Endothelial cell of umbilical vein (primary cell): ENCODE measurements at regions not wholly inside any gene's neighbourhood (a gene's known extent, or its start where the extent isn't known, plus 50 kb on each side); places are given as distances from the start of the nearest gene placed in this dataset.

ENCODE experiments used
- BruUV-seq: library from RNA; stranded (reverse); fragments of 400-500 nt; replicated peaks from 2 replicates; lab custom pipeline; 2021; lab: Mats Ljungman, UMichigan
- CTCF ChIA-PET: fragments of 300-600, 350-600 bp; sonication (Branson Sonifier 250); formaldehyde crosslinking; loops from one replicate; lab custom pipeline; 2021; ENCODE audit warnings: antibody characterized with exemption, inconsistent platforms; lab: Charles Lee
- POLR2A ChIA-PET: fragments of 300-600, 350-600 bp; sonication (Branson Sonifier 250); formaldehyde crosslinking; loops from one replicate; lab custom pipeline; 2021; ENCODE audit warnings: antibody characterized with exemption, inconsistent platforms; lab: Charles Lee
- DNase-seq: peaks from one replicate; pipeline ENCODE4 v3.0.0-alpha.2; 2011; ENCODE audit warnings: low read depth, low spot score
- FAIRE-seq: peaks from 2 replicates; lab custom pipeline; 2011; peaks lifted over from hg19 to GRCh38; lab: Jason Lieb, UNC
- H2AFZ ChIP-seq: 2 replicates; pipeline ENCODE4 v1.6.0; 2012; ENCODE audit warnings: low read depth, low read length, control low read depth, inconsistent platforms
- H3K27ac ChIP-seq: 2 replicates; pipeline ENCODE4 v1.5.1; 2011; ENCODE audit warnings: low read depth, mild to moderate bottlenecking, control low read depth, low read length, moderate library complexity; ENCODE audit not compliant: insufficient read depth
- H3K27me3 ChIP-seq, 2 experiments: 2 replicates each; pipeline versions ENCODE4 v1.6.0 to v1.6.1; 2011; ENCODE audit warnings: low read length in 2 of 2, mixed read lengths in 1 of 2; ENCODE audit not compliant: control insufficient read depth in 2 of 2, insufficient read depth in 2 of 2
- H3K36me3 ChIP-seq, 2 experiments: 2 replicates in 1 of 2; 3 replicates in 1 of 2; pipeline ENCODE4 v1.5.1; 2011; ENCODE audit warnings: low read length in 2 of 2, mild to moderate bottlenecking in 1 of 2, moderate library complexity in 1 of 2; ENCODE audit not compliant: control insufficient read depth in 2 of 2, insufficient read depth in 2 of 2; ENCODE audit errors: extremely low read depth in 1 of 2
- H3K4me1 ChIP-seq: 3 replicates; pipeline ENCODE4 v1.5.1; 2011; ENCODE audit warnings: mild to moderate bottlenecking, low read length; ENCODE audit not compliant: control insufficient read depth, insufficient read depth; ENCODE audit errors: extremely low read depth
- H3K4me2 ChIP-seq: 2 replicates; pipeline ENCODE4 v1.6.1; 2011; ENCODE audit warnings: low read length, control low read depth, mixed read lengths; ENCODE audit not compliant: insufficient read depth
- H3K4me3 ChIP-seq, 3 experiments: fragments of 200-600 bp in 1 of 3; sonication (generic), shearing (Covaris generic) in 1 of 3; replicated peaks in 1 of 3; 2 replicates each; pipeline ENCODE4 v1.5.1; 2011 to 2016; ENCODE audit warnings: control low read depth in 3 of 3, low read length in 3 of 3, mild to moderate bottlenecking in 2 of 3, inconsistent platforms in 1 of 3, low read depth in 1 of 3, moderate library complexity in 1 of 3; ENCODE audit not compliant: insufficient read depth in 1 of 3
- H3K79me2 ChIP-seq: 2 replicates; pipeline ENCODE4 v1.6.0; 2012; ENCODE audit warnings: low read length, inconsistent platforms; ENCODE audit not compliant: control insufficient read depth, insufficient read depth
- H3K9ac ChIP-seq: replicated peaks from 2 replicates; pipeline ENCODE3; 2011; ENCODE audit warnings: low read length, control low read depth; ENCODE audit not compliant: insufficient read depth; ENCODE audit errors: extremely low read depth
- H3K9me1 ChIP-seq: replicated peaks from 3 replicates; pipeline ENCODE4 v1.6.0; 2011; ENCODE audit warnings: mild to moderate bottlenecking, low read length; ENCODE audit not compliant: control insufficient read depth, insufficient read depth; ENCODE audit errors: extremely low read depth
- H3K9me3 ChIP-seq: replicated peaks from 2 replicates; pipeline ENCODE4 v1.5.1; 2012; ENCODE audit warnings: low read length, inconsistent platforms; ENCODE audit not compliant: control insufficient read depth, insufficient read depth
- H4K20me1 ChIP-seq: replicated peaks from 2 replicates; pipeline ENCODE3; 2011; ENCODE audit warnings: mild to moderate bottlenecking, low read length; ENCODE audit not compliant: control insufficient read depth, insufficient read depth; ENCODE audit errors: extremely low read depth
- CTCF ChIP-seq, 2 donors: IDR thresholded peaks; 1 replicate in 1 of 2; 2 replicates in 1 of 2; pipeline ENCODE4 v1.5.1; 2011; ENCODE audit warnings: low read length in 2 of 2, mild to moderate bottlenecking in 2 of 2, moderate library complexity in 2 of 2, control low read depth in 1 of 2, inconsistent platforms in 1 of 2, low read depth in 1 of 2; ENCODE audit not compliant: insufficient read depth in 1 of 2; ENCODE audit errors: extremely low read depth in 1 of 2
- EZH2 ChIP-seq: IDR thresholded peaks from 2 replicates; pipeline ENCODE4 v1.6.1; 2012; ENCODE audit warnings: borderline replicate concordance, low read depth, mild to moderate bottlenecking, moderate library complexity, low read length, inconsistent platforms; ENCODE audit not compliant: severe bottlenecking
- FOS ChIP-seq: IDR thresholded peaks from 2 replicates; pipeline ENCODE4 v1.6.1; 2011; ENCODE audit warnings: mild to moderate bottlenecking, low read length, moderate library complexity, borderline replicate concordance; ENCODE audit not compliant: insufficient read depth
- GATA2 ChIP-seq: IDR thresholded peaks from 2 replicates; pipeline ENCODE4 v1.7.0; 2011; ENCODE audit warnings: low read depth, mild to moderate bottlenecking, moderate library complexity, mixed read lengths, low read length; ENCODE audit not compliant: insufficient read length, insufficient read depth
- JUN ChIP-seq: IDR thresholded peaks from 2 replicates; pipeline ENCODE4 v1.6.1; 2011; ENCODE audit warnings: borderline replicate concordance, low read depth; ENCODE audit not compliant: insufficient read length, insufficient read depth
- MAX ChIP-seq: IDR thresholded peaks from 2 replicates; pipeline ENCODE4 v1.6.1; 2011; ENCODE audit not compliant: insufficient read depth, insufficient read length
- MYC ChIP-seq: IDR thresholded peaks from one replicate; pipeline ENCODE4 v1.6.1; 2011; ENCODE audit warnings: mild to moderate bottlenecking, low read depth, low read length
- POLR2A ChIP-seq: IDR thresholded peaks from 2 replicates; pipeline ENCODE4 v1.6.1; 2012; ENCODE audit warnings: low read depth, mild to moderate bottlenecking, control low read depth, low read length
- POLR2AphosphoS5 ChIP-seq: IDR thresholded peaks from 2 replicates; pipeline ENCODE4 v1.6.1; 2012; ENCODE audit warnings: low read depth, mild to moderate bottlenecking, control low read depth, low read length, moderate library complexity; ENCODE audit not compliant: insufficient read depth
- dilution Hi-C: fragments of 300-500 bp; cut with MboI; formaldehyde crosslinking; loops from one replicate; pipeline ENCODE4 v1.15.0; 2019; ENCODE audit warnings: low sequenced_read_pairs; ENCODE audit not compliant: extremely low pct_ligation_motif_present
- intact Hi-C: fragments of 100-400 bp; cut with micrococcal nuclease; formaldehyde crosslinking; loops from one replicate; pipeline ENCODE4 v1.10.0; 2022

GRCh38 chr10:57754803-57755202 is 512.9 kb downstream of the IPMK start:
- H3K4me2 ChIP-seq: no peak overlapping the region
- H3K9me3 ChIP-seq: no peaks in the 10 kb centered on the region
- FAIRE-seq: no peak
- no peaks in the 10 kb centered on the region for H3K79me2 ChIP-seq
- no peak overlapping the region for H3K9ac ChIP-seq
- intact Hi-C loops: no loop called here
- no peak for DNase-seq
- no peaks in the 10 kb centered on the region for H3K9me1 ChIP-seq
- dilution Hi-C loops: no loop called here
- no peak overlapping the region for H2AFZ ChIP-seq
- TF ChIP-seq FOS: no peak
- TF ChIP-seq JUN: no peak
- no peak overlapping the region for H3K27ac ChIP-seq
- H4K20me1 ChIP-seq: no peaks in the 10 kb centered on the region
- POLR2A ChIA-PET: no interaction called here
- no peak overlapping the region for H3K4me3 ChIP-seq
- H3K4me1 ChIP-seq: no peaks in the 10 kb centered on the region
- CTCF ChIA-PET: no interaction called here
- no peaks in the 10 kb centered on the region for H3K27me3 ChIP-seq
- H3K36me3 ChIP-seq: no peaks in the 10 kb centered on the region
- BruUV-seq: no TSS peak

GRCh38 chr10:57743711-57744110 is 524.0 kb downstream of the IPMK start:
- TF ChIP-seq MYC (no peak), CTCF (IDR thresholded peaks at IDR 0.05; ENCODE audit: extremely low read depth in 1 of 2, insufficient read depth in 1 of 2, low read depth in 1 of 2, low read length in 2 of 2) (no peak), EZH2 (no peak), POLR2AphosphoS5 (no peak), POLR2A (no peak), MAX (no peak), JUN (no peak), GATA2 (no peak), FOS (no peak)
- ChIA-PET POLR2A (no interaction called here), CTCF (no interaction called here)
- H3K79me2 ChIP-seq: no peaks in the 10 kb centered on the region
- no TSS peak for BruUV-seq
- intact Hi-C loops: no loop called here
- H3K27me3 ChIP-seq: no peaks in the 10 kb centered on the region
- H3K36me3 ChIP-seq: no peaks in the 10 kb centered on the region
- no peaks in the 10 kb centered on the region for H3K9me1 ChIP-seq
- no peak overlapping the region for H3K4me2 ChIP-seq
- H3K9ac ChIP-seq: no peak overlapping the region
- DNase-seq (no peak), FAIRE-seq (no peak)
- dilution Hi-C loops: no loop called here
- no peak overlapping the region for H2AFZ ChIP-seq
- no peak overlapping the region for H3K4me3 ChIP-seq
- no peaks in the 10 kb centered on the region for H3K9me3 ChIP-seq
- H4K20me1 ChIP-seq: no peaks in the 10 kb centered on the region
- H3K27ac ChIP-seq: no peak overlapping the region
- H3K4me1 ChIP-seq: no peaks in the 10 kb centered on the region
